ENCODE measurements at regions not wholly inside any gene's neighbourhood (a gene's known extent, or its start where the extent isn't known, plus 50 kb on each side); places are given as distances from the start of the nearest gene placed in this dataset.

GRCh38 chr10:129402459-129402858 is 64.6 kb upstream of the MGMT start:
- intact Hi-C loops (cut with micrococcal nuclease): no loop called here

GRCh38 chr10:129404091-129404490 is 63.0 kb upstream of the MGMT start:
- intact Hi-C loops (cut with micrococcal nuclease): no loop called here

GRCh38 chr10:129405389-129405788 is 61.7 kb upstream of the MGMT start:
- intact Hi-C loops (cut with micrococcal nuclease): no loop called here

- intact Hi-C loops (cut with micrococcal nuclease): no loop called here
Measured at GRCh38 chr10:129410688-129411392, 56.2 kb upstream of the MGMT start.

GRCh38 chr10:129411393-129411705 is 55.7 kb upstream of the MGMT start:
- intact Hi-C loops (cut with micrococcal nuclease): no loop called here

GRCh38 chr10:129411772-129412171 is 55.3 kb upstream of the MGMT start:
- intact Hi-C loops (cut with micrococcal nuclease): no loop called here

- intact Hi-C loops (cut with micrococcal nuclease): no loop called here
Measured at GRCh38 chr10:129413024-129413423, 54.0 kb upstream of the MGMT start.

GRCh38 chr10:129415215-129416140 is 51.6 kb upstream of the MGMT start:
- intact Hi-C loops (cut with micrococcal nuclease): no loop called here

GRCh38 chr10:129416155-129416554 is 50.9 kb upstream of the MGMT start:
- intact Hi-C loops (cut with micrococcal nuclease): no loop called here

GRCh38 chr10:129416956-129417765 is 49.9 kb upstream of the MGMT start:
- intact Hi-C loops (cut with micrococcal nuclease): no loop called here
